AG10803 (cell line): ENCODE measurements at regions not wholly inside any gene's neighbourhood (a gene's known extent, or its start where the extent isn't known, plus 50 kb on each side); places are given as distances from the start of the nearest gene placed in this dataset.
A peak's percentile ranks its signal among the peaks of the same experiment; 100 is the strongest.

Source experiments
- DNase-seq: peaks from one replicate; pipeline ENCODE4 v3.0.0; 2010; ENCODE audit warnings: low read depth
- H3K4me3 ChIP-seq: 2 replicates; pipeline ENCODE4 v1.5.1; 2011; ENCODE audit warnings: mild to moderate bottlenecking, low read length, control low read depth
- TF ChIP-seq, protein P1 (sequence below): conservative IDR thresholded peaks from 2 replicates; pipeline ENCODE4 v1.5.1; 2011; ENCODE audit warnings: mild to moderate bottlenecking, low read length, control low read depth, inconsistent platforms

DNA sequence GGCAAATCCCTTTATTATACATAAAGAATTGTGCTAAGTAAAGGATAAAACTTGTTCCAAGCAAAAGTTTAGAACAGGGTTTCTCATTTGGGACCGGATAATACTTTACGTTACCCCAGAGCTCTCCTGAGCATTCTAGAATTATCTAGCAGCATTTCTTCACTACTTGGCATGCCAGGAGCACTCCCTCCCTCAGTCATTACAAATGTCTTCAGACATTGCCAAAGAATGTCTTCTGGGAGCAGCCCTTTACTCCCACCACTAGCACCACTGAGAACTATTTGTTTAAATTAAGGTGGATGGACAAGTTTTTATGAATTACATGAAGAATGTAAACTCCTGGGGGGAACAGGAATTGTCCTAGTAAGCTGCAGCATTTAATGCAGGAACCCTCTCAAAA lies 516.4 kb downstream of the GBE1 start:
- no peak overlapping the region for H3K4me3 ChIP-seq
- DNase-seq, result no peak
- TF ChIP-seq, protein P1, sequence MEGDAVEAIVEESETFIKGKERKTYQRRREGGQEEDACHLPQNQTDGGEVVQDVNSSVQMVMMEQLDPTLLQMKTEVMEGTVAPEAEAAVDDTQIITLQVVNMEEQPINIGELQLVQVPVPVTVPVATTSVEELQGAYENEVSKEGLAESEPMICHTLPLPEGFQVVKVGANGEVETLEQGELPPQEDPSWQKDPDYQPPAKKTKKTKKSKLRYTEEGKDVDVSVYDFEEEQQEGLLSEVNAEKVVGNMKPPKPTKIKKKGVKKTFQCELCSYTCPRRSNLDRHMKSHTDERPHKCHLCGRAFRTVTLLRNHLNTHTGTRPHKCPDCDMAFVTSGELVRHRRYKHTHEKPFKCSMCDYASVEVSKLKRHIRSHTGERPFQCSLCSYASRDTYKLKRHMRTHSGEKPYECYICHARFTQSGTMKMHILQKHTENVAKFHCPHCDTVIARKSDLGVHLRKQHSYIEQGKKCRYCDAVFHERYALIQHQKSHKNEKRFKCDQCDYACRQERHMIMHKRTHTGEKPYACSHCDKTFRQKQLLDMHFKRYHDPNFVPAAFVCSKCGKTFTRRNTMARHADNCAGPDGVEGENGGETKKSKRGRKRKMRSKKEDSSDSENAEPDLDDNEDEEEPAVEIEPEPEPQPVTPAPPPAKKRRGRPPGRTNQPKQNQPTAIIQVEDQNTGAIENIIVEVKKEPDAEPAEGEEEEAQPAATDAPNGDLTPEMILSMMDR, result no peak

DNA sequence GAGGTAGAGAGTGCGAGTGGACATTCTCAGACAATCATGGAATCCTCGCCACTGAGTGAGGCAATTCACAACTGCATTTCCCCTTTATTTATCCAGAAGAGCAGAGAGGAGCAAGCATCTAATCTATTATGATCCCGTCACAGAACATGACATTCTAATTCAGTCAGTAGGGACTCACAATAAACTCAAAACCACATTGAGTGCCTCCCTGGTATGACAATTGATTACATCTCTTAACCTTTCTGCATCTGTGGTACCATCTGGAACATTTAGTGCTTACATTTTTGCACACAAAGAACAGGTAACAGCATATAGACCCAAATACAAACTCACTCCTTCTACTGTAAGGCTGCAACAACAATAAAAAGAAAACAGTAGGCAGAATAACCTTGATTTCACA lies 517.2 kb downstream of the GBE1 start:
- TF ChIP-seq, protein P1, result no peak
- DNase-seq, result no peak

GRCh38 chr3:81242871-81243270 lies 518.6 kb downstream of the GBE1 start:
- DNase-seq, result peak; percentile 5
- TF ChIP-seq, protein P1, result peak; percentile 52

More for the DNA sequence above, 517.2 kb downstream of the GBE1 start:
- no peak overlapping the region for H3K4me3 ChIP-seq

DNA sequence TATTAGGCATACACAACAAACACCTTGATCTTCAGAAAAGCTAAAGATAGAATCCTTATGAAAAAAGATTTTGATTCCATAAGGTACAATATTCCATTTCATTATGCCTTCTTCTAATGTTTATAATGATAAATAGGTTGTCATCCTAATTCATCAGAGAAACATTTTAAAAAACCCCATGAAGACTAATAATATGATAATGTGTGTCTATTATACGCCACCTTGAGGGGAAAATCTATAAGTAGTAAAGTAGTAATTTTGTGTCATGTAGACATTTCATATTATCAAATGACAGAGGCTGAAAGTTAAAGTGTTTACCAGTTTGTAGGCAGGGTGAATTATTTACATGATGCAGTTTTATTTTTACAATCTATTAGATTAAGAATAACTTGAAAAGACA lies 524.3 kb downstream of the GBE1 start:
- DNase-seq, result no peak
- TF ChIP-seq, protein P1, result no peak
- no peak overlapping the region for H3K4me3 ChIP-seq

More at GRCh38 chr3:81242871-81243270, 518.6 kb downstream of the GBE1 start:
- no peak overlapping the region for H3K4me3 ChIP-seq

GRCh38 chr3:81218023-81218422 lies 543.4 kb downstream of the GBE1 start:
- no peak for DNase-seq
- H3K4me3 ChIP-seq, result no peak overlapping the region
- TF ChIP-seq, protein P1, result no peak; the same call in 1 of the 2 replicates

- TF ChIP-seq, protein P1, result no peak
- no peak for DNase-seq
- H3K4me3 ChIP-seq, result no peak overlapping the region
Observed at GRCh38 chr3:81217101-81217500, 544.3 kb downstream of the GBE1 start.

GRCh38 chr3:81216192-81216591 lies 545.3 kb downstream of the GBE1 start:
- TF ChIP-seq, protein P1, result no peak
- DNase-seq, result peak; percentile 1
- no peak overlapping the region for H3K4me3 ChIP-seq
